GM23338 (cell line): ENCODE measurements at regions not wholly inside any gene's neighbourhood (a gene's known extent, or its start where the extent isn't known, plus 50 kb on each side); places are given as distances from the start of the nearest gene placed in this dataset.
A peak's percentile ranks its signal among the peaks of the same experiment; 100 is the strongest.

Source experiments
- ATAC-seq: fragments of 200-7000 bp; cut with Tn5 transposase; 3 replicates; pipeline ENCODE4 v1.9.1; 2020
- DNase-seq: peaks from one replicate; pipeline ENCODE4 v3.0.0-alpha.2; 2015; ENCODE audit warnings: low spot score
- H2AFZ ChIP-seq: fragments of 200-600 bp; sonication (generic); 2 replicates; pipeline ENCODE4 v1.8.0; 2016; ENCODE audit warnings: antibody characterized with exemption, mild to moderate bottlenecking, moderate library complexity
- H3F3A ChIP-seq: fragments of 200-600 bp; sonication (generic); replicated peaks from 2 replicates; pipeline ENCODE4 v1.8.0; 2017; ENCODE audit warnings: antibody characterized with exemption, mixed run types, low read depth
- H3K27ac ChIP-seq: fragments of 200-600 bp; sonication (generic); 2 replicates; pipeline ENCODE4 v1.6.1; 2016; ENCODE audit warnings: low read depth
- H3K27me3 ChIP-seq: fragments of 200-600 bp; sonication (generic); 2 replicates; pipeline ENCODE4 v1.8.0; 2016; ENCODE audit warnings: mild to moderate bottlenecking, mixed run types, moderate library complexity; ENCODE audit not compliant: insufficient read depth
- H3K36me3 ChIP-seq: fragments of 200-600 bp; sonication (generic); 2 replicates; pipeline ENCODE4 v1.8.0; 2016; ENCODE audit warnings: mild to moderate bottlenecking; ENCODE audit not compliant: insufficient read depth
- H3K4me1 ChIP-seq: fragments of 200-600 bp; sonication (generic); 2 replicates; pipeline ENCODE4 v1.8.0; 2016; ENCODE audit warnings: mild to moderate bottlenecking, moderate library complexity; ENCODE audit not compliant: insufficient read depth
- H3K4me2 ChIP-seq: fragments of 200-600 bp; sonication (generic); 2 replicates; pipeline ENCODE4 v1.7.1; 2017; ENCODE audit warnings: mixed run types
- H3K4me3 ChIP-seq: fragments of 200-600 bp; sonication (generic); 2 replicates; pipeline ENCODE4 v1.6.1; 2016; ENCODE audit warnings: mixed run types
- H3K79me2 ChIP-seq: fragments of 200-600 bp; sonication (generic); replicated peaks from 2 replicates; pipeline ENCODE4 v1.8.0; 2017; ENCODE audit warnings: mild to moderate bottlenecking; ENCODE audit not compliant: insufficient read depth
- H3K9me2 ChIP-seq: fragments of 200-600 bp; sonication (generic); 2 replicates; pipeline ENCODE4 v1.8.0; 2017; ENCODE audit not compliant: insufficient read depth
- H4K20me1 ChIP-seq: fragments of 200-600 bp; sonication (generic); replicated peaks from 2 replicates; pipeline ENCODE4 v1.8.0; 2017; ENCODE audit warnings: mild to moderate bottlenecking; ENCODE audit not compliant: insufficient read depth
- H3K27ac Mint-ChIP-seq: 2 replicates; pipeline ENCODE4 v1.8.0; 2020; ENCODE audit warnings: inconsistent platforms, mild to moderate bottlenecking, moderate library complexity, mixed read lengths
- H3K27me3 Mint-ChIP-seq: 3 replicates; pipeline ENCODE4 v1.8.0; 2022; ENCODE audit warnings: low read depth, mild to moderate bottlenecking, moderate library complexity, mixed read lengths, inconsistent platforms; ENCODE audit not compliant: insufficient read depth, poor library complexity
- H3K36me3 Mint-ChIP-seq: 3 replicates; pipeline ENCODE4 v1.8.0; 2021; ENCODE audit warnings: low read depth, mild to moderate bottlenecking, inconsistent platforms, moderate library complexity, mixed read lengths
- H3K4me1 Mint-ChIP-seq: 3 replicates; pipeline ENCODE4 v1.8.0; 2020; ENCODE audit warnings: mild to moderate bottlenecking, inconsistent platforms, mixed read lengths
- H3K4me3 Mint-ChIP-seq: 3 replicates; pipeline ENCODE4 v1.8.0; 2021; ENCODE audit warnings: moderate library complexity, mild to moderate bottlenecking, inconsistent platforms, mixed read lengths
- H3K9me3 Mint-ChIP-seq: 3 replicates; pipeline ENCODE4 v1.8.0; 2020; ENCODE audit warnings: moderate library complexity, mild to moderate bottlenecking, inconsistent platforms, mixed read lengths
- CREB1 ChIP-seq: fragments of 250-450 bp; sonication (Bioruptor Pico); IDR thresholded peaks from 2 replicates; pipeline ENCODE4 v1.5.0; 2020; ENCODE audit warnings: low read depth, mild to moderate bottlenecking, moderate library complexity
- EZH2 ChIP-seq: fragments of 200-600 bp; sonication (generic); IDR thresholded peaks from one replicate; pipeline ENCODE4 v1.8.0; 2017; ENCODE audit warnings: antibody characterized with exemption, mild to moderate bottlenecking, low read depth; ENCODE audit not compliant: unreplicated experiment
- EZH2phosphoT487 ChIP-seq: fragments of 200-600 bp; sonication (generic); IDR thresholded peaks from one replicate; pipeline ENCODE4 v1.8.1; 2018; ENCODE audit warnings: antibody characterized with exemption; ENCODE audit not compliant: unreplicated experiment
- JUNB ChIP-seq: IDR thresholded peaks from one replicate; pipeline ENCODE4 v1.6.1; 2016; ENCODE audit warnings: antibody characterized with exemption; ENCODE audit not compliant: unreplicated experiment
- NANOG ChIP-seq: IDR thresholded peaks from 2 replicates; pipeline ENCODE4 v1.6.1; 2016; ENCODE audit warnings: antibody characterized with exemption, borderline replicate concordance
- STAT1 ChIP-seq: IDR thresholded peaks from one replicate; pipeline ENCODE4 v1.6.1; 2016; ENCODE audit warnings: antibody characterized with exemption; ENCODE audit not compliant: unreplicated experiment
- ZNF114 ChIP-seq: fragments of 250-450 bp; sonication (Bioruptor Pico); IDR thresholded peaks from 2 replicates; pipeline ENCODE4 v1.5.0; 2020; ENCODE audit warnings: mild to moderate bottlenecking, moderate library complexity
- ZNF331 ChIP-seq: fragments of 250-450 bp; sonication (Bioruptor Pico); IDR thresholded peaks from 2 replicates; pipeline ENCODE4 v1.5.0; 2020; ENCODE audit warnings: low read depth, mild to moderate bottlenecking, moderate library complexity
- TF ChIP-seq, protein P1 (sequence below): IDR thresholded peaks from 2 replicates; pipeline ENCODE4 v1.6.1; 2016; ENCODE audit warnings: antibody characterized with exemption
- TF ChIP-seq, protein P2 (sequence below), 2 experiments: fragments of 200-600 bp in 1 of 2; sonication (generic) in 1 of 2; conservative IDR thresholded peaks; 2 replicates each; pipeline versions ENCODE4 v1.5.1 to v1.6.1; 2016 to 2017; ENCODE audit warnings: antibody characterized with exemption in 2 of 2, low read depth in 2 of 2, mild to moderate bottlenecking in 2 of 2, moderate library complexity in 1 of 2
- TF ChIP-seq, protein P3 (sequence below): fragments of 250-450 bp; sonication (Bioruptor Pico); IDR thresholded peaks from 2 replicates; pipeline ENCODE4 v1.5.0; 2020; ENCODE audit warnings: mild to moderate bottlenecking, moderate library complexity

DNA sequence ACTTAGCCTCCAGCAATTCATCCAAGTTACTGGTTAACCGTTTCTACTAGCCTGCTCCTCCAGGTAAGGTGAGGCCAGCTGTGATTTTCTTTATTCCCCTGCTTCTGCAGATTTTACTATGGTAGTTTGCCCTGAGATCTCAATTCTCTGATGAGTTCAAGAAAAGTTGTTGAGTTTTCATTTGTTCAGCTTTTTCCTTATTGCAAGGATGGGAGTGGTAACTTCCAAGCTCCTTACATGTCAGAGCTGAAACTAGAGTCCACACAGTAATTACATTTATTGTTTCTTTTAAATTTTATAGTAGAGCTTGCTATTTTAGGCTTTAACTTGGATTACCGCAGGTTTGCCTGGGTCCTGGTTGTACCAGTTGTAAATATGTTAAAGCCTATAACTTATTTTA, 76.9 kb upstream of the ZRANB2 start (continued):
- TF ChIP-seq, protein P1, sequence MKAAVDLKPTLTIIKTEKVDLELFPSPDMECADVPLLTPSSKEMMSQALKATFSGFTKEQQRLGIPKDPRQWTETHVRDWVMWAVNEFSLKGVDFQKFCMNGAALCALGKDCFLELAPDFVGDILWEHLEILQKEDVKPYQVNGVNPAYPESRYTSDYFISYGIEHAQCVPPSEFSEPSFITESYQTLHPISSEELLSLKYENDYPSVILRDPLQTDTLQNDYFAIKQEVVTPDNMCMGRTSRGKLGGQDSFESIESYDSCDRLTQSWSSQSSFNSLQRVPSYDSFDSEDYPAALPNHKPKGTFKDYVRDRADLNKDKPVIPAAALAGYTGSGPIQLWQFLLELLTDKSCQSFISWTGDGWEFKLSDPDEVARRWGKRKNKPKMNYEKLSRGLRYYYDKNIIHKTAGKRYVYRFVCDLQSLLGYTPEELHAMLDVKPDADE = no peak
- no peak for TF ChIP-seq JUNB
- TF ChIP-seq ZNF331 (CRISPR knock-in tag) = no peak

DNA sequence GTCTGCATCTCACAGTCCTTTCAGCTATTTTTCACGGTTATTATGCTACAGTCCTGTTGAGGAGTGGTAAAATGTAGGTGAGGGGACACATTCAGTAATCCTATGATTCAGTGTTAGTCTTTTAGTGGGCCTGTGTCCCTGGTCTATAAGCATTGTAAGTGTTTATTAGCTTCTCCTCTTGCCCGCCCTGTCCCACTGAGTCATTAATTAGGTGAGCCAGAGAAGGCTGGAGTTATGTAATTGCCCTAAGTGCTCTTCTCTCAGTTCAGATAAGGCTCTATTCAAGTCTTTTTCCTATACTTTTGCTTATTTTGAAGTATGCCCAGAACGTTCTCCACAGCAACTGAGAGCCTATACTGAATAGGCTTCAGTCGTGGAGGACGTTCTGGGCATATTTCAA, 76.3 kb upstream of the ZRANB2 start:
- H3K4me2 ChIP-seq = no peak overlapping the region
- no peak overlapping the region for H3K4me3 ChIP-seq
- Mint-ChIP-seq H3K4me3 (no peak overlapping the region), H3K27ac (no peak overlapping the region), H3K4me1 (no peaks in the 10 kb centered on the region; the same call in 2 of the 3 replicates), H3K27me3 (no peaks in the 10 kb centered on the region), H3K36me3 (no peaks in the 10 kb centered on the region), H3K9me3 (no peaks in the 10 kb centered on the region; the same call in 2 of the 3 replicates)
- H3K79me2 ChIP-seq = no peaks in the 10 kb centered on the region
- no peak overlapping the region for H3K27ac ChIP-seq
- no peak for DNase-seq
- no peak overlapping the region for H2AFZ ChIP-seq
- no peaks in the 10 kb centered on the region for H3K27me3 ChIP-seq
- H4K20me1 ChIP-seq = no peaks in the 10 kb centered on the region
- H3F3A ChIP-seq = no peaks in the 10 kb centered on the region
- no peak for ATAC-seq
- H3K9me2 ChIP-seq = no peaks in the 10 kb centered on the region
- no peaks in the 10 kb centered on the region for H3K4me1 ChIP-seq
- TF ChIP-seq NANOG (no peak), EZH2phosphoT487 (no peak), STAT1 (no peak), CREB1 (CRISPR knock-in tag) (no peak)
- TF ChIP-seq, protein P2, sequence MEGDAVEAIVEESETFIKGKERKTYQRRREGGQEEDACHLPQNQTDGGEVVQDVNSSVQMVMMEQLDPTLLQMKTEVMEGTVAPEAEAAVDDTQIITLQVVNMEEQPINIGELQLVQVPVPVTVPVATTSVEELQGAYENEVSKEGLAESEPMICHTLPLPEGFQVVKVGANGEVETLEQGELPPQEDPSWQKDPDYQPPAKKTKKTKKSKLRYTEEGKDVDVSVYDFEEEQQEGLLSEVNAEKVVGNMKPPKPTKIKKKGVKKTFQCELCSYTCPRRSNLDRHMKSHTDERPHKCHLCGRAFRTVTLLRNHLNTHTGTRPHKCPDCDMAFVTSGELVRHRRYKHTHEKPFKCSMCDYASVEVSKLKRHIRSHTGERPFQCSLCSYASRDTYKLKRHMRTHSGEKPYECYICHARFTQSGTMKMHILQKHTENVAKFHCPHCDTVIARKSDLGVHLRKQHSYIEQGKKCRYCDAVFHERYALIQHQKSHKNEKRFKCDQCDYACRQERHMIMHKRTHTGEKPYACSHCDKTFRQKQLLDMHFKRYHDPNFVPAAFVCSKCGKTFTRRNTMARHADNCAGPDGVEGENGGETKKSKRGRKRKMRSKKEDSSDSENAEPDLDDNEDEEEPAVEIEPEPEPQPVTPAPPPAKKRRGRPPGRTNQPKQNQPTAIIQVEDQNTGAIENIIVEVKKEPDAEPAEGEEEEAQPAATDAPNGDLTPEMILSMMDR (conservative IDR thresholded peaks at IDR 0.05; ENCODE audit: low read depth in 2 of 2) = no peak
- no peaks in the 10 kb centered on the region for H3K36me3 ChIP-seq

DNA sequence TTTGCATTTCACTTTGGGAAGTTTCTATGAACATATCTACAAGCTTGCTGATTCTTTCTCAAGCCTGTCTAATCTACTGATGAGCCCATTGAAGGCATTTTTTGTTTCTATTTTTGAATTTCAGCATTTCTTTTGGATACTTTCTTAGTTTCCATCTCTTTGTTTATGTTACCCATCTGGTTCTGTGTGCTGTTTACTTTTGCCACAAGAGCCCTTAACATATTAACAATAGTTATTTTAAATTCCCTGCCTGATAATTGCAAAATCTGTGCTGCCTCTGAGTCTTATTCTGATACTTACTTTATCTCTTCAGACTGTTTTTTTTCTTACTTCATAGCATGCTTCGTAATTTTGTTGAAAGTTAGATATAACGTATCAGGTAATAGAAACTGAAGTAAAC, 75.8 kb upstream of the ZRANB2 start:
- no peaks in the 10 kb centered on the region; the same call in 2 of the 3 replicates for H3K4me1 Mint-ChIP-seq
- ATAC-seq = no peak
- TF ChIP-seq NANOG (no peak), JUNB (no peak), ZNF114 (CRISPR knock-in tag) (no peak), ZNF331 (CRISPR knock-in tag) (no peak), EZH2 (no peak), STAT1 (no peak)
- TF ChIP-seq, protein P3, sequence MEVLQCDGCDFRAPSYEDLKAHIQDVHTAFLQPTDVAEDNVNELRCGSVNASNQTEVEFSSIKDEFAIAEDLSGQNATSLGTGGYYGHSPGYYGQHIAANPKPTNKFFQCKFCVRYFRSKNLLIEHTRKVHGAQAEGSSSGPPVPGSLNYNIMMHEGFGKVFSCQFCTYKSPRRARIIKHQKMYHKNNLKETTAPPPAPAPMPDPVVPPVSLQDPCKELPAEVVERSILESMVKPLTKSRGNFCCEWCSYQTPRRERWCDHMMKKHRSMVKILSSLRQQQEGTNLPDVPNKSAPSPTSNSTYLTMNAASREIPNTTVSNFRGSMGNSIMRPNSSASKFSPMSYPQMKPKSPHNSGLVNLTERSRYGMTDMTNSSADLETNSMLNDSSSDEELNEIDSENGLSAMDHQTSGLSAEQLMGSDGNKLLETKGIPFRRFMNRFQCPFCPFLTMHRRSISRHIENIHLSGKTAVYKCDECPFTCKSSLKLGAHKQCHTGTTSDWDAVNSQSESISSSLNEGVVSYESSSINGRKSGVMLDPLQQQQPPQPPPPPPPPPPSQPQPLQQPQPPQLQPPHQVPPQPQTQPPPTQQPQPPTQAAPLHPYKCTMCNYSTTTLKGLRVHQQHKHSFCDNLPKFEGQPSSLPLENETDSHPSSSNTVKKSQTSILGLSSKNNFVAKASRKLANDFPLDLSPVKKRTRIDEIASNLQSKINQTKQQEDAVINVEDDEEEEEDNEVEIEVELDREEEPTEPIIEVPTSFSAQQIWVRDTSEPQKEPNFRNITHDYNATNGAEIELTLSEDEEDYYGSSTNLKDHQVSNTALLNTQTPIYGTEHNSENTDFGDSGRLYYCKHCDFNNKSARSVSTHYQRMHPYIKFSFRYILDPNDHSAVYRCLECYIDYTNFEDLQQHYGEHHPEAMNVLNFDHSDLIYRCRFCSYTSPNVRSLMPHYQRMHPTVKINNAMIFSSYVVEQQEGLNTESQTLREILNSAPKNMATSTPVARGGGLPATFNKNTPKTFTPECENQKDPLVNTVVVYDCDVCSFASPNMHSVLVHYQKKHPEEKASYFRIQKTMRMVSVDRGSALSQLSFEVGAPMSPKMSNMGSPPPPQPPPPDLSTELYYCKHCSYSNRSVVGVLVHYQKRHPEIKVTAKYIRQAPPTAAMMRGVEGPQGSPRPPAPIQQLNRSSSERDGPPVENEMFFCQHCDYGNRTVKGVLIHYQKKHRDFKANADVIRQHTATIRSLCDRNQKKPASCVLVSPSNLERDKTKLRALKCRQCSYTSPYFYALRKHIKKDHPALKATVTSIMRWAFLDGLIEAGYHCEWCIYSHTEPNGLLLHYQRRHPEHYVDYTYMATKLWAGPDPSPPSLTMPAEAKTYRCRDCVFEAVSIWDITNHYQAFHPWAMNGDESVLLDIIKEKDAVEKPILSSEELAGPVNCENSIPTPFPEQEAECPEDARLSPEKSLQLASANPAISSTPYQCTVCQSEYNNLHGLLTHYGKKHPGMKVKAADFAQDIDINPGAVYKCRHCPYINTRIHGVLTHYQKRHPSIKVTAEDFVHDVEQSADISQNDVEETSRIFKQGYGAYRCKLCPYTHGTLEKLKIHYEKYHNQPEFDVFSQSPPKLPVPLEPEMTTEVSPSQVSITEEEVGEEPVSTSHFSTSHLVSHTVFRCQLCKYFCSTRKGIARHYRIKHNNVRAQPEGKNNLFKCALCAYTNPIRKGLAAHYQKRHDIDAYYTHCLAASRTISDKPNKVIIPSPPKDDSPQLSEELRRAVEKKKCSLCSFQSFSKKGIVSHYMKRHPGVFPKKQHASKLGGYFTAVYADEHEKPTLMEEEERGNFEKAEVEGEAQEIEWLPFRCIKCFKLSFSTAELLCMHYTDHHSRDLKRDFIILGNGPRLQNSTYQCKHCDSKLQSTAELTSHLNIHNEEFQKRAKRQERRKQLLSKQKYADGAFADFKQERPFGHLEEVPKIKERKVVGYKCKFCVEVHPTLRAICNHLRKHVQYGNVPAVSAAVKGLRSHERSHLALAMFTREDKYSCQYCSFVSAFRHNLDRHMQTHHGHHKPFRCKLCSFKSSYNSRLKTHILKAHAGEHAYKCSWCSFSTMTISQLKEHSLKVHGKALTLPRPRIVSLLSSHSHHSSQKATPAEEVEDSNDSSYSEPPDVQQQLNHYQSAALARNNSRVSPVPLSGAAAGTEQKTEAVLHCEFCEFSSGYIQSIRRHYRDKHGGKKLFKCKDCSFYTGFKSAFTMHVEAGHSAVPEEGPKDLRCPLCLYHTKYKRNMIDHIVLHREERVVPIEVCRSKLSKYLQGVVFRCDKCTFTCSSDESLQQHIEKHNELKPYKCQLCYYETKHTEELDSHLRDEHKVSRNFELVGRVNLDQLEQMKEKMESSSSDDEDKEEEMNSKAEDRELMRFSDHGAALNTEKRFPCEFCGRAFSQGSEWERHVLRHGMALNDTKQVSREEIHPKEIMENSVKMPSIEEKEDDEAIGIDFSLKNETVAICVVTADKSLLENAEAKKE = no peak

More for the DNA sequence above, 75.8 kb upstream of the ZRANB2 start:
- Histone ChIP-seq H3K27ac (no peak overlapping the region), H2AFZ (0 out of 2 replicates have a peak overlapping the region, but pooled peaks have one; percentile 63), H3K9me2 (no peaks in the 10 kb centered on the region), H3K4me1 (no peaks in the 10 kb centered on the region), H4K20me1 (no peaks in the 10 kb centered on the region), H3K4me2 (no peak overlapping the region), H3F3A (no peaks in the 10 kb centered on the region), H3K27me3 (no peaks in the 10 kb centered on the region), H3K36me3 (no peaks in the 10 kb centered on the region), H3K79me2 (no peaks in the 10 kb centered on the region), H3K4me3 (no peak overlapping the region)
- Mint-ChIP-seq H3K9me3 (no peaks in the 10 kb centered on the region; the same call in 2 of the 3 replicates), H3K27me3 (no peaks in the 10 kb centered on the region), H3K36me3 (no peaks in the 10 kb centered on the region), H3K27ac (no peak overlapping the region), H3K4me3 (no peak overlapping the region)
- no peak for DNase-seq
